ENCODE measurements at regions not wholly inside any gene's neighbourhood (a gene's known extent, or its start where the extent isn't known, plus 50 kb on each side); places are given as distances from the start of the nearest gene placed in this dataset.
A peak's percentile ranks its signal among the peaks of the same experiment; 100 is the strongest.
"Not testable (repeated sequence)": the region's sequence is repeated elsewhere in the genome, so short reads cannot be mapped to it uniquely, and the experiment has no call there.

GRCh38 chr22:22811016-22812009, 76.3 kb upstream of the IGLL5 start:
- no peak for DNase-seq

- DNase-seq: no peak
Measured at GRCh38 chr22:22812031-22812905, 75.3 kb upstream of the IGLL5 start.

DNA sequence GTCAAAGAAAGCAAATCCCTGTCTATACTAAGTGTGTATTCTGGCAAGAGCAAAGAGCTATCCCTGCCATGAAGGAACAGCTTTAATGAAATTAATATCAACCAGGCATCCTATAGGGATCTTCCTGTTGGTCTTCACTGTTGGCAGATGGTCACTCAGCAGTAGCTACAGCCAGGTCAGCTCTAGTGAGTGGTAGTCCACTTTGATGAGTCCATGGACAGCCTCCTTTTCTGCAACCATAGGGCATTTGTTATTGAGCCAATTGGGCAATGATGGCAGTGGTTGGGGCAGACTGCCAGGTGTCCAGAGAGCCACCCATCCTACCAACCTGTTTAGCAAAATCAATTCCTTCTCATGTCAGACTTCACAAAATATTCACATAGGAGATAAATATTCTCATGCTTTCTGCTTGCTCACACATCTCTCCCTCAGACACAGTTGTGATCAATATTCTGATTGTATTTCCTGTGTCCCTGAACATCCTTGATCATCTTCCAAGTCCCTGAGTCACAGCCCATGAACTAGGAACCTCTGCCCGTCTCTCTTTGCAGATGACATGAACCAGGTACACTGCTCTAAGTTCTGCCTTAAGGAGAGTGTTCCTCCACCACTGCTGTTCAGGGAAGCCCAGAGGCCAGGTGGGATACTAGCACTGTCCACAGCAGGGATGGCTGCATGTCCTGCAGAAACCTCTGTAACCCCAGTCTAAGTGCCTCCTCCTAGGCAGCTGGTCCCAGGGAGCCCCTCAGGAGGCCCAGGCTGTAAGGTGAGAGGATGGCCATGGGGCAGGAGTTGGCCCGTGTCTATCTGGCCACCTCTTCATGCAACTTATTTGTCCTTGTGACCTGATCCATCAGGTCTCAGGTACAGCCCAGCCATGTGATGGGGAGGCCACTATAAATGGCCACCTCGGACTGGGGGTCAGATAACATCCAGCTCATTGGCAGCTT, 74.2 kb upstream of the IGLL5 start:
- DNase-seq: no peak

DNA sequence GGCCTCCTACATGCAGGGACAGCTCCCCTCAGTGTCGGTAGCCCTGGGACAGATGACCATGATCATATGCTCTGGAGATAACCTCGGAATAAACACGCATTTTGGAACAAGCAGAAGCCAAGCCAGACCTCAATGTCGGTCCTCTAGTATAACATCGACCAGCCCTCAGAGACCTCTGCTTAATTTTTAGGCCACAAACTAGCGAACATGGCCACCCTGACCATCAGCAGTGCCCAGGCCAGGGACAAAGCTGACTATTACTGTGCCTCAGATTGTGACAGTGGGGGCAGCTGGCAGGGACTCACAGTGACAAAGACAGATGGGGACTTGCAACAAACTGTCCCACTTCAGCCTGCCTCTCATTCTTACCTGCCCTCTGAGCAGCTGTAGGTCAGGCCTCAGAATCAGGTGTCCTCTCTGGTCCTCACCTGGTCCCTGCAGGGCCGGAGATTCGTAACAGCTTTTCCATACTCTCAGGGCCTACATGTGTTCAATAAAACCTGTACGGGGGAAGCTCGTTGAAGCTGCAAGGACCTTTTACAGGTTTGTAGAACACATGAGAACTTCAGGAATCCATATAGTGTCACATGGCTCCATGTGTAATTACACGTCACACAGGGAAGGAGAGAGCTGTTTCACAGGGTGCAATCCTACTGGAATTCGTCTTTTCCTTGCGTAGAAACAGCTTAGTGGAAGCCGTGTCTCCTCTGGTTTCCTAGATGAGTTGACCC, 72.8 kb upstream of the IGLL5 start:
- no peak for DNase-seq

GRCh38 chr22:22815397-22816170, 72.0 kb upstream of the IGLL5 start:
- no peak for DNase-seq

GRCh38 chr22:22816171-22816514, 71.5 kb upstream of the IGLL5 start:
- DNase-seq: no peak

DNA sequence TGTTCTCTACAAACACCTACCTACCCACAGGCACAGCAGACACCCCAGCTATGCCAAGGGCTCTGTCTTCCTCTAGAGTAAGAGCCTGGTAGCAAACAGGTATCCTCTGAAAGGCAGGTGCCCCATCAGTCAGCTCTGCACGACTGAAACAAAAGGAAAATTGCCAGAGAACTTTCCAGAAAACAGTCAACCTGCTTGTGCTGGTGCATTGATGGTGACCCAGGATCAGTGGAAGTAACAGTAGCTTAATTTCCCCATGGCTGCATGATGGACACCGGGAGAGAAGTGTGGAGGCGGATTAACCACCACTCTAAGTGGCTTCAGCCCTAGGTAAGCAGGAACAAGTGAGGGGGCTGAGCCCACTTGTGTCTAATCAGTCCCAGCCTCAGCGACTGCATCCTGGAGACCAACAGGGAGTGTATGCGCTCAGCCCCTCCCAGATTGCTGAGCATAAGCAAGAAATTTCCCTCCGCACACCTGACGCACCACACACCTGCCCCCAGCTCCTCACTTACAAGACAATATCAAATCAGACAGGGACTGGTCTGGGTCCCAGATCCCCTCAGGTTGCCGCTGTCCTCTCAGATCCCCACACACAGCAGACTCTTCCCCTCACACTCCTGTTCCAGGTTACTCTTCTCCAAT, 70.7 kb upstream of the IGLL5 start:
- DNase-seq: no peak

GRCh38 chr22:22817468-22818201, 70.0 kb upstream of the IGLL5 start:
- DNase-seq: peak; percentile 70

DNA sequence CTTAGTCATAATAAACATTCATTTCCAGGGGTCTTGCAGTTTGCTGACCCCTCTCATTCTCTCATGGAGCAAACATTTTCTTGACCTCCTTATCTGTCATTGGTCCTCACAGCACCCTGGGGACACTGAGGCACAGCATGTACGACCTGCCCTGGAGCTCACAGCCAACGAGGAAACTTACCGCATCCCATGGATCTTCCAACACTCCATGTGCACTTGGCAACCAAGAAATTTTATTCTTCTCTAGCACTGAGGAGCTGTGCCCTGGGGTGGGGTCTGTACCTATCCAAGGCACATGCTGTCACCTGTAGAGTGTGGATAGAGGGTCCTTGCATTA, 69.4 kb upstream of the IGLL5 start:
- no peak for DNase-seq

DNA sequence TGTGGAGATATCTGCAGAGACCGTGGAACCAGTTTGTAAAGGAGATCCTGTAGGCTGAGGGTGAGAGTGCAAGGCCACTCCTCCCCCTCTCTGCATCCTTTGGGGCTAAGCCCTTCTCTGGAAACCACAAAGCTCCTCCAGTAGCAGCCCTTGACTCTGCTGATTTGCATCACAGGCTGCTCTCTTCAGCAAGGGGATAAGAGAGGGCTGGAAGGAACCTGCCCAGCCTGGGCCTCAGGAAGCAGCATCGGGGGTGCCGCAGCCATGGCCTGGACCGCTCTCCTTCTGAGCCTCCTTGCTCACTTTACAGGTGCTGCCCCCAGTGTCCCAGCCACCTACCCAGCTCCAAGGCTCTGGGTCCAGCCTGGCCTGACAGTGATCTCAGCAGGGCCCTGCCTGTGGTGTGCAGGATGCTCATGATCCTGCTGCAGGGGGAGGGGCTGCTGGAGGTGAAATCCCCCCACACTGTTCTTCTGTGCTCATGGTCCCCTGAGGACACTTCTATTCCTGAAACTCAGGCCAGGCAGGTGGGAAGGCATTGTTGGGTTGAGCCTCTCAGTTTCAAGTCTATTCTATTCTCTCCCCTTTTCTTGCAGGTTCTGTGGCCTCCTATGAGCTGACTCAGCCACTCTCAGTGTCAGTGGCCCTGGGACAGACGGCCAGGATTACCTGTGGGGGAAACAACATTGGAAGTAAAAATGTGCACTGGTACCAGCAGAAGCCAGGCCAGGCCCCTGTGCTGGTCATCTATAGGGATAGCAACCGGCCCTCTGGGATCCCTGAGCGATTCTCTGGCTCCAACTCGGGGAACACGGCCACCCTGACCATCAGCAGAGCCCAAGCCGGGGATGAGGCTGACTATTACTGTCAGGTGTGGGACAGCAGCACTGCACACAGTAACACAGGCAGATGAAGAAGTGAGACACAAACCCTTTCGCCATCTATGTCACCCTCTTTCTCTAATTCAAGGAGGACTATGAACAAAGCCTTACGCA, 68.5 kb upstream of the IGLL5 start:
- DNase-seq: no peak

GRCh38 chr22:22820076-22820475, 67.5 kb upstream of the IGLL5 start:
- no peak for DNase-seq

DNA sequence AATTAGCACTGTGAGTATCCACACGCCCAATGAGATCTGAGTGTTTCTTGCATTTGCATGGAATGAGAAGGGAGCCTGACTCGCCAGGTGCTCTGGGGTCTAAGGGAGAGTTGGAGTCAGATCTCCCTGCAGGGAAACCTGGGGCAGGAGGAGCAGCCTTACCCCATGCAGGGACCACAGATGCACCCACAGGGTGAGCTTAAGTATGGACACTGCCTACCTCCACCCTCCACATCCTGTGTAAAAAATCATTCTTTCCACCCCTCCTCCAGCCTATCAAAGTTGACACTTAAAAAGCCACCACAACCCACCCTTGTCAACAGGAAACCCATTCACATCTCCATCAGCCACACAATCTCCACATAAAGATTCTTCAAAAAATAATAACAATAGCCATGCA, 67.0 kb upstream of the IGLL5 start:
- no peak for DNase-seq

DNA sequence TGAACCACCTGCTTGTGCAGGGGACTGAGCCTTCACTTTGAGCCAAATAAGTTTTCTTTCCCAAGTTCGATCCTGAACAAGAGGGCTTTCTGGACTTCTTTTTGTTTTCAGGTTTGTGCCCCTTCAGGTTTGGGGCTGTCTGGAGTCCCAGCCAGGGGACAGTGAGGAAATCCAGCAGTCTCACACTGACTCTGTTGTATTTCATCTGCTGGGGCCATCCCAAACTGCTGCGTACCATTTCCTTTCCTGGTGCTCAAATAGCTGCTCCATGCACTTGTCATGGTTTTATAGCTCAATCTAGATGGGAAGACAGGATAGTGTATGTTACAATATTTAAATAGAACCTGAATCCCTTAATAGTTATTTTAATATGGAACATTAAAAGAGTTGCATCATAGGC, 66.3 kb upstream of the IGLL5 start:
- DNase-seq: no peak

GRCh38 chr22:22822106-22822505, 65.5 kb upstream of the IGLL5 start:
- DNase-seq: no peak

GRCh38 chr22:22822553-22822952, 65.1 kb upstream of the IGLL5 start:
- DNase-seq: not testable (repeated sequence)

GRCh38 chr22:22823131-22823810, 64.3 kb upstream of the IGLL5 start:
- peak; percentile 12 for DNase-seq

DNA sequence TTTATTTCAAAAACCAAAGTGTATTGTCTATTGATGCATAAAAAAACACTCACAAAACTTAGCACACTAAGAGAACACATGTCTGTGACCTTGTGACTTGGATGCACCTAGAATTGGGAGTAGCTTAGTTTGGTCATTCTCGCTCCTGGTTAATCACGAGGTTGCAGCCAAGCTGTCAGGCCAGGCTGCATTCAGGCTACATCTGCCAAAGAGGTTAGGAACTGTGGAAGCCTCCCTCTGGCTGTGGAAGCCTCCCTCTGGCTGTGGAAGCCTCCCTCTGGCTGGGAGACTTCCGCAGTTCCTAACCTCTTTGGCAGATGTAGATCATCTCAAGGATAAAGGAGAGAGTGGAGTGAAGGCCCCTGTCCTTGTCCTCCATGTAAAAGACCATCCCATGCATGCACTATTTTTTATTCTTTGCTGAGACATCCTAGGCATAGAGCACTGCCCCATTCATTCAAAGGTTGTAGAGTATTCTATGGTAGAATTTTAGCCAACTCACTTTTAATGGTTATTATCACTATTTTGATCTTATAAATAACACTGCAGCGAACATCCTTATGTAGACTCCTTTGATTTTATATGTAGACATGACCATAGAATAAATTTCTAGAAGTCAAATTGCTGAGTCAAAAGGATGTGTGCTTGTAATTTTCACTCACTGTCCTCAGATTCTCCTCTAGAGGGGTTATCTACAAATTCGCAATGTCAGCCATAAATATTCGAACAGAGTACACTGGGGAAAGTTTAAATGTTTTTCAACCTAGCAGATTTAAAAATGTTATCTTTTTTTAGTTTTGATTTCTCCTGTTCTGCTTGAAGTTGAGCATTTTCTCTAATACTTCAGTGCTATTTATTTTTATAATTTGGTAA, 63.0 kb upstream of the IGLL5 start:
- no peak for DNase-seq

Data from NCI-H2171 treated with DMSO at 0.1 percent for 48 hours (cell line).